OCI-LY7 (cell line): ENCODE measurements at regions not wholly inside any gene's neighbourhood (a gene's known extent, or its start where the extent isn't known, plus 50 kb on each side); places are given as distances from the start of the nearest gene placed in this dataset.
"Not testable (repeated sequence)": the region's sequence is repeated elsewhere in the genome, so short reads cannot be mapped to it uniquely, and the experiment has no call there.

ENCODE experiments used
- BruUV-seq: library from RNA; stranded (reverse); fragments of 400-500 nt; replicated peaks from 2 replicates; lab custom pipeline; 2021; lab: Mats Ljungman, UMichigan
- CTCF ChIA-PET: fragments of 300-600 bp; sonication (Branson Sonifier 250); formaldehyde crosslinking; loops from one replicate; lab custom pipeline; 2022; ENCODE audit warnings: antibody characterized with exemption; ENCODE audit not compliant: unreplicated experiment; lab: Charles Lee
- POLR2A ChIA-PET: fragments of 300-600 bp; sonication (Branson Sonifier 250); formaldehyde crosslinking; loops from one replicate; lab custom pipeline; 2022; ENCODE audit warnings: antibody characterized with exemption; lab: Charles Lee
- DNase-seq: peaks from one replicate; pipeline ENCODE4 v3.0.0-alpha.2; 2015; ENCODE audit warnings: low spot score
- H2AFZ ChIP-seq: fragments of 200-600 bp; sonication (generic), shearing (Covaris generic); 2 replicates; pipeline ENCODE4 v1.6.1; 2014; ENCODE audit warnings: mild to moderate bottlenecking, antibody characterized with exemption, low read length, moderate library complexity
- H3K27ac ChIP-seq: fragments of 200-600 bp; sonication (generic); 2 replicates; pipeline ENCODE4 v1.5.1; 2014; ENCODE audit warnings: mixed run types, low read depth, mild to moderate bottlenecking, moderate library complexity, low read length, inconsistent platforms; ENCODE audit not compliant: poor library complexity, severe bottlenecking
- H3K36me3 ChIP-seq: fragments of 200-600 bp; sonication (generic); 2 replicates; pipeline ENCODE4 v1.6.1; 2014; ENCODE audit warnings: mild to moderate bottlenecking, antibody characterized with exemption, low read length, moderate library complexity, mixed read lengths; ENCODE audit not compliant: insufficient read depth
- H3K4me1 ChIP-seq: fragments of 200-600 bp; sonication (generic); 2 replicates; pipeline ENCODE4 v1.5.1; 2014; ENCODE audit warnings: mild to moderate bottlenecking, low read length; ENCODE audit not compliant: insufficient read depth, poor library complexity, severe bottlenecking
- H3K4me2 ChIP-seq: fragments of 200-600 bp; sonication (generic); 2 replicates; pipeline ENCODE4 v1.6.1; 2014; ENCODE audit warnings: mild to moderate bottlenecking, low read length
- H3K4me3 ChIP-seq: fragments of 200-600 bp; sonication (generic); 2 replicates; pipeline ENCODE4 v1.5.1; 2014; ENCODE audit warnings: mild to moderate bottlenecking, low read depth, low read length; ENCODE audit not compliant: poor library complexity, severe bottlenecking
- H3K79me2 ChIP-seq: fragments of 200-600 bp; sonication (generic); 2 replicates; pipeline ENCODE4 v1.6.1; 2016; ENCODE audit warnings: low read depth, mild to moderate bottlenecking, low read length, moderate library complexity, mixed read lengths; ENCODE audit not compliant: insufficient read depth
- H3K9me2 ChIP-seq: fragments of 200-600 bp; sonication (generic); 2 replicates; pipeline ENCODE4 v1.6.1; 2016; ENCODE audit warnings: mild to moderate bottlenecking, low read length, mixed read lengths; ENCODE audit not compliant: insufficient read depth
- H3K9me3 ChIP-seq: fragments of 200-600 bp; sonication (generic); 2 replicates; pipeline ENCODE4 v1.6.1; 2014; ENCODE audit warnings: mild to moderate bottlenecking, mixed run types, low read length, mixed read lengths
- H4K20me1 ChIP-seq: fragments of 200-600 bp; sonication (generic); 2 replicates; pipeline ENCODE4 v1.6.1; 2014; ENCODE audit warnings: mild to moderate bottlenecking, antibody characterized with exemption, low read length, moderate library complexity, mixed read lengths; ENCODE audit not compliant: insufficient read depth
- EZH2phosphoT487 ChIP-seq: fragments of 200-600 bp; sonication (generic); IDR thresholded peaks from 2 replicates; pipeline ENCODE4 v1.6.1; 2018; ENCODE audit warnings: low read depth, borderline replicate concordance, mild to moderate bottlenecking, mixed run types, antibody characterized with exemption, low read length, moderate library complexity, mixed read lengths
- intact Hi-C: fragments of 100-400 bp; cut with micrococcal nuclease; formaldehyde crosslinking; loops from one replicate; pipeline ENCODE4 v1.10.0; 2022; ENCODE audit not compliant: unreplicated experiment
- TF ChIP-seq, protein P1 (sequence below): fragments of 200-600 bp; sonication (generic); conservative IDR thresholded peaks from 2 replicates; pipeline ENCODE4 v1.5.1; 2014; ENCODE audit warnings: mild to moderate bottlenecking, antibody characterized with exemption, low read length, moderate library complexity, mixed read lengths

DNA sequence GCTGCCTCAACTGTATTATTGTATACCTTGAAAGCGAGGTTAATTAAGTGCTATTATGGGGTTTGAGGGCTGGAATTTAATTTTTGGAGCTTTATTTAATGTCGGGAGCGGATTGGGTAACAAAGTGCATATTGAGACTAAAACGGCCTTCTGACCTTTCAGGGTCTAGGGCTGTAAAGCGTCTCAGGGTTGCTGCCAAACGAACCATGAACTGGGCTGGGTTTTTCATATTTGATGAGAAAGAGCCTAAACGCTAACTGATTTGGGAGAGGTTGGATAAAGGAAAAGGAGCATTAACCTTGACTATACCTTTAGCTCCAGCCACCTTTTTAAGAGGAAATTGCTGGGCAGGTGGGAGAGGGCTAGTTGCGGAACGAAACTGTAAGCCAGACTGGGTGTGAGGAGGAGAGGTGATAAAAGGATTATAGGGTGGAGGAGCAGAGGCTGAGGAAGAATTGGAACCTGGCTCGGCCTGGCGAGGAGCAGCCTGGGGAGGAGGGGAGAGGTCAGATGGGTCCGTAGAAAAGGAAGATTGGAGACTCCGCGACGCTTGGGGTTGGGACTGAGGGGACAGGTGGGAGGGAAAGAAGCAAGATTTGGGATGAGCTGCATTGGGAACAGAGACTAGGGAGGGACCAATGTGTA is 209.0 kb upstream of the ELL2 start:
- H3K4me3 ChIP-seq, H3K9me2 ChIP-seq, H3K4me1 ChIP-seq, DNase-seq, POLR2A ChIA-PET, H3K9me3 ChIP-seq, CTCF ChIA-PET, H3K36me3 ChIP-seq, H3K4me2 ChIP-seq, H4K20me1 ChIP-seq, H3K79me2 ChIP-seq, BruUV-seq, H2AFZ ChIP-seq, H3K27ac ChIP-seq, intact Hi-C loops: not testable (repeated sequence)

DNA sequence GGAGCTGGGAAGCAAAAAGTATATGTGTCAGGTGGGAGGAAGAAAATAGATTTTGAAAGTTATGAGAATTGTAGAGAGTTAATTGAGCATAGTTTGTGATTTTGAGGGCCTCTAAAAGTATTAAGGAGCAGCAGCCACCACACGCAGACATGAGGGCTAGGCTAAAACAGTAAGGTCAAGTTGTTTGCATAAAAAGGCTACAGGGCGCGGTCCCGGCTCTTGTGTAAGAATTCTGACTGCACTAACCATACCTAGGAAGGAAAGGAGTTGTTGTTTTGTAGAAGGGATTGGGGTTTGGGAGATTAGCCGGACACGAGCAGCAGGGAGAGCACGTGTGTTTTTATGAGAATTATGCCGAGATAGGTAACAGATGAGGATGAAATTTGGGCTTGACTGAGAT is 207.2 kb upstream of the ELL2 start:
- H3K79me2 ChIP-seq, H3K4me1 ChIP-seq, H4K20me1 ChIP-seq, H3K4me2 ChIP-seq, H3K9me2 ChIP-seq, CTCF ChIA-PET, H3K9me3 ChIP-seq, DNase-seq, H2AFZ ChIP-seq, H3K36me3 ChIP-seq, H3K27ac ChIP-seq, H3K4me3 ChIP-seq, POLR2A ChIA-PET, BruUV-seq, intact Hi-C loops: not testable (repeated sequence)

DNA sequence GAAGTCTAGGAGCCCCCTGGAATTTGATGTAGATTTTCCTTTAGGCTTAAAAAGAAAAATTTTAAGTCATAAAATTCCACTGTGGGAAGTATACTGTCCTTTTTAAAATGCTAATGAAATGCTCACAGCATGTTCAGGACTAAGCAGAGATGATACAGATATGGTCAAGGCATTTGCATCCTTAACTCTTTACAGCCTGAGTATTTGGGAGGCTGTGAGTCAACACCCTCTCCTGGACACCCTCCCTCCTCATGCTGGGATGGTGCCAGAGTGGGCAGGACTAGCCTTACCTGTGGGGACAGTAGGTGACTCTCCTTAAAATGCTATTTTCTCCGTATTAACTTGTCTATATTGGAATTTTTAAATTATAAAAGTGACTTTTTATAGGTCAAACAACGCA is 197.4 kb upstream of the ELL2 start:
- Histone ChIP-seq H3K27ac (no peak overlapping the region), H3K4me3 (no peak overlapping the region), H3K79me2 (no peaks in the 10 kb centered on the region), H3K4me2 (no peak overlapping the region), H3K9me3 (no peaks in the 10 kb centered on the region), H3K36me3 (no peaks in the 10 kb centered on the region), H2AFZ (no peak overlapping the region), H4K20me1 (no peaks in the 10 kb centered on the region), H3K9me2 (no peaks in the 10 kb centered on the region), H3K4me1 (no peaks in the 10 kb centered on the region)
- TF ChIP-seq, protein P1, sequence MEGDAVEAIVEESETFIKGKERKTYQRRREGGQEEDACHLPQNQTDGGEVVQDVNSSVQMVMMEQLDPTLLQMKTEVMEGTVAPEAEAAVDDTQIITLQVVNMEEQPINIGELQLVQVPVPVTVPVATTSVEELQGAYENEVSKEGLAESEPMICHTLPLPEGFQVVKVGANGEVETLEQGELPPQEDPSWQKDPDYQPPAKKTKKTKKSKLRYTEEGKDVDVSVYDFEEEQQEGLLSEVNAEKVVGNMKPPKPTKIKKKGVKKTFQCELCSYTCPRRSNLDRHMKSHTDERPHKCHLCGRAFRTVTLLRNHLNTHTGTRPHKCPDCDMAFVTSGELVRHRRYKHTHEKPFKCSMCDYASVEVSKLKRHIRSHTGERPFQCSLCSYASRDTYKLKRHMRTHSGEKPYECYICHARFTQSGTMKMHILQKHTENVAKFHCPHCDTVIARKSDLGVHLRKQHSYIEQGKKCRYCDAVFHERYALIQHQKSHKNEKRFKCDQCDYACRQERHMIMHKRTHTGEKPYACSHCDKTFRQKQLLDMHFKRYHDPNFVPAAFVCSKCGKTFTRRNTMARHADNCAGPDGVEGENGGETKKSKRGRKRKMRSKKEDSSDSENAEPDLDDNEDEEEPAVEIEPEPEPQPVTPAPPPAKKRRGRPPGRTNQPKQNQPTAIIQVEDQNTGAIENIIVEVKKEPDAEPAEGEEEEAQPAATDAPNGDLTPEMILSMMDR = no peak
- TF ChIP-seq EZH2phosphoT487 = no peak
- BruUV-seq = no TSS peak
- CTCF ChIA-PET = no interaction called here
- POLR2A ChIA-PET = no interaction called here
- intact Hi-C loops = no loop called here
- no peak for DNase-seq

DNA sequence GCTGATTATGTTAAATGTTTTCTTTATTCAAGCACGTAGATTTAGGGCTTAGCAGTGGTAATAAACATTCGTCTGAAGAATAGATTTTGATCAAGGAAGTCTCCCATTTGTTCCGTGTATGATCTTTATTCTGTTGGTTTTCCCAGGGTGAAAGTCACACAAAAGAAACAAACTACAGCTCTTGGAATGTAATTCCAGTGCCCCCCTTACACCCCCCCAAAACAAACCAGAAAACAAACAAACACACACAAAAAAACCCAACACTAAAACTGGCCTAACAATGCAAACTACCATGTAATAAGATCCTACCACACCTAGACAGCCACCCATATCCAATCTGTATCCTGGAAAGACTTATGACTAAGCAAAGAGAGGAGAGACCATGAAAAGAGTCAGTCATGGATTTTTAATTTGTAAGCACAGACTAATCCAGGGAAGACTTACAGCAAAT is 196.2 kb upstream of the ELL2 start:
- TF ChIP-seq EZH2phosphoT487 = no peak
- TF ChIP-seq, protein P1 = no peak
- no TSS peak for BruUV-seq
- H3K36me3 ChIP-seq = no peaks in the 10 kb centered on the region
- no peaks in the 10 kb centered on the region for H4K20me1 ChIP-seq
- H3K4me2 ChIP-seq = no peak overlapping the region
- H3K9me3 ChIP-seq = no peaks in the 10 kb centered on the region
- H3K27ac ChIP-seq = no peak overlapping the region
- DNase-seq = no peak
- no peaks in the 10 kb centered on the region for H3K9me2 ChIP-seq
- no peaks in the 10 kb centered on the region for H3K79me2 ChIP-seq
- ChIA-PET POLR2A (no interaction called here), CTCF (no interaction called here)
- no peak overlapping the region for H2AFZ ChIP-seq
- H3K4me3 ChIP-seq = no peak overlapping the region
- no peaks in the 10 kb centered on the region for H3K4me1 ChIP-seq
- intact Hi-C loops = no loop called here
